ENCODE measurements at regions not wholly inside any gene's neighbourhood (a gene's known extent, or its start where the extent isn't known, plus 50 kb on each side); places are given as distances from the start of the nearest gene placed in this dataset.

- no peak for DNase-seq (ENCODE audit: low spot score)
Measured at GRCh38 chr22:22075382-22076163, 93.0 kb upstream of the TOP3B start.

GRCh38 chr22:22074634-22075381 is 92.2 kb upstream of the TOP3B start:
- DNase-seq (ENCODE audit: low spot score) = no peak

- DNase-seq (ENCODE audit: low spot score) = no peak
Measured at GRCh38 chr22:22073769-22074561, 91.4 kb upstream of the TOP3B start.

- no peak for DNase-seq (ENCODE audit: low spot score)
Measured at GRCh38 chr22:22072169-22072836, 89.7 kb upstream of the TOP3B start.

GRCh38 chr22:22071455-22071854 is 88.9 kb upstream of the TOP3B start:
- DNase-seq (ENCODE audit: low spot score) = no peak

GRCh38 chr22:22070371-22070824 is 87.8 kb upstream of the TOP3B start:
- no peak for DNase-seq (ENCODE audit: low spot score)

- no peak for DNase-seq (ENCODE audit: low spot score)
Measured at GRCh38 chr22:22069450-22070370, 87.1 kb upstream of the TOP3B start.

- no peak for DNase-seq (ENCODE audit: low spot score)
Measured at GRCh38 chr22:22068657-22069056, 86.1 kb upstream of the TOP3B start.

- no peak for DNase-seq (ENCODE audit: low spot score)
Measured at GRCh38 chr22:22068025-22068424, 85.4 kb upstream of the TOP3B start.

GRCh38 chr22:22067192-22067591 is 84.6 kb upstream of the TOP3B start:
- DNase-seq (ENCODE audit: low spot score) = no peak

GRCh38 chr22:22064580-22064979 is 82.0 kb upstream of the TOP3B start:
- no peak for DNase-seq (ENCODE audit: low spot score)

GRCh38 chr22:22062306-22062793 is 79.8 kb upstream of the TOP3B start:
- no peak for DNase-seq (ENCODE audit: low spot score)

- no peak for DNase-seq (ENCODE audit: low spot score)
Measured at GRCh38 chr22:22061085-22062077, 78.8 kb upstream of the TOP3B start.

GRCh38 chr22:22060200-22061084 is 77.9 kb upstream of the TOP3B start:
- peak; percentile 90 for DNase-seq (ENCODE audit: low spot score)

- no peak for DNase-seq (ENCODE audit: low spot score)
Measured at GRCh38 chr22:22059291-22060002, 76.9 kb upstream of the TOP3B start.

GRCh38 chr22:22058633-22059290 is 76.2 kb upstream of the TOP3B start:
- DNase-seq (ENCODE audit: low spot score) = no peak

Data from iPS-NIHi11 (cell line).